ENCODE measurements at regions not wholly inside any gene's neighbourhood (a gene's known extent, or its start where the extent isn't known, plus 50 kb on each side); places are given as distances from the start of the nearest gene placed in this dataset.

DNA sequence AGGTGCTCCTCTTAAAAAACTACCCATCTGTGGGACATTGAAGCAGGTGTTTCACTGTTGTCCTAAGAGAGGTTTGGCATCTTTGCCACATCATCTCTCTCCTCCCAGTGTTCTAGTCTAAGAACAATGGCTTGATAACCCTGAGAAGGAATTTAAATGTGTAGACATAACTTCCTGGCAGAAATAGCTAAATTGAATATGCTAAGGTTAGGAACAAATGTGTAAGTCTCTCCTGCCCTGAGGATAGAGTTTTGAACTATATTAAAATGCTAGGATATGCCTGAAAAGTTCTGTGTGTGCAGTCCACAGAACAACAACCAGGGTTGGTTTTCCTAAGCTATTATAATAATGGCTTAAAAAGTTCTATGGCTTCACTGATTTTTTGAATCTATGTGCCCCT, 106.6 kb downstream of the LRRC70 start:
- ATAC-seq (ENCODE audit: low FRiP score) (no peak), DNase-seq (no peak)
- intact Hi-C loops (cut with DNase I), result no loop called here
- Histone ChIP-seq H3K4me3 (ENCODE audit: low read length in 2 of 2) (no peak overlapping the region), H3K9me3 (ENCODE audit: control insufficient read depth, low read length) (no peaks in the 10 kb centered on the region), H3K27ac (ENCODE audit: low read depth in 1 of 2, low read length in 2 of 2) (no peak overlapping the region), H3K27me3 (ENCODE audit: control insufficient read depth in 1 of 2, insufficient read depth in 2 of 2, low read length in 1 of 2) (no peaks in the 10 kb centered on the region), H3K4me1 (ENCODE audit: control insufficient read depth in 1 of 2, insufficient read depth in 2 of 2, low read length in 2 of 2) (no peaks in the 10 kb centered on the region), H3K36me3 (ENCODE audit: control insufficient read depth in 1 of 2, insufficient read depth in 2 of 2, low read length in 1 of 2) (no peaks in the 10 kb centered on the region)

DNA sequence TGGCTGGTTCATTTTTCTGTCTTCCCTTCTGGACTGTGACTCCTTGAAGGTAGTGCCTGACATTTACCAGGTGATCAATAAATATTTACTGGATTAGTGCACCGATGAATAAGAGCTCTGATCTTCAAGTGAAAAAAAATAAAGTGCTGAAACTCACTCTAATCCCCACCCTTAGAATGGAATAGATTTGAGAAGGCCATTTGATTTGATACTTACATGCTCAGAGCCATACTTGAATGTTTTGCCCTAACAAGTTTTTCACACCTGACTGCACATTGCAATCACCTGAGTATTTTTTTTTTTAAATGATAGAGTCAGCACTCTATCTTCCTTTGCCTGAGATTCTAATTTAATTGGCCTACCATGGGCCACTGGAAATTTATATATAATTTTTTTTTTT, 105.7 kb downstream of the LRRC70 start:
- whole genome bisulfite sequencing, 2 donors, result 91 to 95% methylated on average over 1 of the region's 1 CpG
- DNase-seq (no peak), ATAC-seq (ENCODE audit: low FRiP score) (no peak)
- Histone ChIP-seq H3K4me3 (ENCODE audit: low read length in 2 of 2) (no peak overlapping the region), H3K9me3 (ENCODE audit: control insufficient read depth, low read length) (no peaks in the 10 kb centered on the region), H3K27ac (ENCODE audit: low read depth in 1 of 2, low read length in 2 of 2) (no peak overlapping the region), H3K4me1 (ENCODE audit: control insufficient read depth in 1 of 2, insufficient read depth in 2 of 2, low read length in 2 of 2) (no peaks in the 10 kb centered on the region), H3K27me3 (ENCODE audit: control insufficient read depth in 1 of 2, insufficient read depth in 2 of 2, low read length in 1 of 2) (no peaks in the 10 kb centered on the region), H3K36me3 (ENCODE audit: control insufficient read depth in 1 of 2, insufficient read depth in 2 of 2, low read length in 1 of 2) (no peaks in the 10 kb centered on the region)
- intact Hi-C loops (cut with DNase I), result no loop called here

DNA sequence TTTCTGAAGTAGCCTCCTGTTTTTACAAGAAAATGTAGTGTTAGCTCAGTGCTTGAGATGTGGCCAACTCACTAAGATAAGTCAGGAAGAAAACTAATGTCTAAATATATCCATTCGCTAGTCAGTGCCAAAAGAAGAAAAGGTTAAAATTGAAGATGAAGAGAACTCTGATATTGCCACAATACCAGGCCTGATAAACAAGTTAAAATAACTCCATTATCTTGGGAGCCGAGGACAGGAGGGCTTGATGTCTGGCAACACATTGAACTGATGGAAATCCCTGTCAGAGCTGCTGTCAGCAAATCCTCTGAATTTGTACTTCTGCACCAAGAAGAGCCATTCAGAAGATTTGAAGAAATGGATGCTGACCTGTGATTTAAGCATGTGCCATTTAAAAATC, 103.4 kb downstream of the LRRC70 start:
- Histone ChIP-seq H3K36me3 (ENCODE audit: control insufficient read depth in 1 of 2, insufficient read depth in 2 of 2, low read length in 1 of 2) (no peaks in the 10 kb centered on the region), H3K27ac (ENCODE audit: low read depth in 1 of 2, low read length in 2 of 2) (no peak overlapping the region), H3K4me3 (ENCODE audit: low read length in 2 of 2) (no peak overlapping the region), H3K4me1 (ENCODE audit: control insufficient read depth in 1 of 2, insufficient read depth in 2 of 2, low read length in 2 of 2) (no peaks in the 10 kb centered on the region), H3K27me3 (ENCODE audit: control insufficient read depth in 1 of 2, insufficient read depth in 2 of 2, low read length in 1 of 2) (no peaks in the 10 kb centered on the region), H3K9me3 (ENCODE audit: control insufficient read depth, low read length) (peaks cover 2% of the 10 kb centered on the region)
- intact Hi-C loops (cut with DNase I), result no loop called here
- DNase-seq (no peak), ATAC-seq (ENCODE audit: low FRiP score) (no peak)
- WGBS, 2 donors, result 28% methylated on average over 2 of the region's 2 CpGs

DNA sequence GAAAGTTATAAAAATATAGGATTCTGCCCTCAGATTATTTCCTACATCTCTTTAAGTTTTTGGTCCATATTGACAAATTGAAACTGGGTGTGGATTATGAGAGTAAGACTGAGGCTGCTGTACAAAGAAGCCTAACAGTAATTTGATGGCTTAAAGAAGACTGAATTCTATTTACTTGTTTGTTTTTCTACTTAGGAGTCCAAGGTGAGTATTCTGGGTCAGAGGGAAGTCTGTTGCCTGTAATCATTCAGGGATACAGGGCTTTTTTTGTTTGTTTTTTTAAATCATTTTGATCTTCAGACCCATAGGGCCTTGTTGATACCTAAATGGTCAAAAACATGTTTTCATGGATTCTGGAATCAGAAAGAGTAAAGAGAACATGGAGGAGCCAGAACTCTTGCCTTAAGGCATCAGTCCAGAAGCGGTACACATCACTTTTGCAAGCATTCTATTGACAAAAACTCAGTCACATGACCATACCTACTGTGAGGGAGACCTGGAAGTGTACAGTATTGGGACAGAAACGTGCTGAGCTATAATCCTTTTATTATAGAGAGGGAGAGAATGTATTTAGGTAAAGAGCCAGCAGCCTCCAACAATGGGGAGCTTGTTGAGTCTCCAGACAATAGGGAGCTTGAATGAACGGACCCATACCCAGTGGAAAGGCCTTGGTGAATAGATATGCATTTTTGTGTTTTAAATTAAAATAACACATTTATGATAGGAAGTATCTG, 102.7 kb downstream of the LRRC70 start:
- intact Hi-C loops (cut with DNase I), result no loop called here

DNA sequence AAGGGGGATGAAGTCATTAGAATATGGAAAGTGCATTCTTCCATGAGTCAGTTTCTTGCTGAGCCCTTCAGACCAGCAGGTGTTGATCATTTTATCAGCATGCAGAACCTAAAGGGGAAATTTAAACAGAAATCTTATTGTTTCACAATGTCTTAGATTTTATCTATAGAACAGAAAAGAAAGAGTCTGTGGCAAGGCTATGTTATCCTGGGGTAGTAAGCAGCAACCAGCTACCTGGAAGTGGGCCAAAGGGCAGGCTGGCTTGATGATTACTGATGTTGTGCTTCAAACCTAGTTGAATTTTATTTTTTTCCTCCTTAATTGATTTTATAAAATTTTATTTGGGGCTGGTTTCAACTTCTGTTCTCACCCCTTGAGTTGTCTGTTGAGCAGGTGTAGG, 101.5 kb downstream of the LRRC70 start:
- no peak overlapping the region for H3K27ac ChIP-seq (ENCODE audit: low read depth in 1 of 2, low read length in 2 of 2)
- peaks cover 2% of the 10 kb centered on the region for H3K9me3 ChIP-seq (ENCODE audit: control insufficient read depth, low read length)
- H3K4me1 ChIP-seq (ENCODE audit: control insufficient read depth in 1 of 2, insufficient read depth in 2 of 2, low read length in 2 of 2), result no peaks in the 10 kb centered on the region
- no peak for ATAC-seq (ENCODE audit: low FRiP score)
- H3K36me3 ChIP-seq (ENCODE audit: control insufficient read depth in 1 of 2, insufficient read depth in 2 of 2, low read length in 1 of 2), result no peaks in the 10 kb centered on the region
- no peaks in the 10 kb centered on the region for H3K27me3 ChIP-seq (ENCODE audit: control insufficient read depth in 1 of 2, insufficient read depth in 2 of 2, low read length in 1 of 2)
- DNase-seq, result no peak
- intact Hi-C loops (cut with DNase I), result no loop called here
- H3K4me3 ChIP-seq (ENCODE audit: low read length in 2 of 2), result no peak overlapping the region

More for the DNA sequence above, 102.7 kb downstream of the LRRC70 start:
- no peak for ATAC-seq (ENCODE audit: low FRiP score)
- Histone ChIP-seq H3K27me3 (ENCODE audit: control insufficient read depth in 1 of 2, insufficient read depth in 2 of 2, low read length in 1 of 2) (no peaks in the 10 kb centered on the region), H3K4me3 (ENCODE audit: low read length in 2 of 2) (no peak overlapping the region), H3K9me3 (ENCODE audit: control insufficient read depth, low read length) (peaks cover 2% of the 10 kb centered on the region), H3K27ac (ENCODE audit: low read depth in 1 of 2, low read length in 2 of 2) (no peak overlapping the region), H3K4me1 (ENCODE audit: control insufficient read depth in 1 of 2, insufficient read depth in 2 of 2, low read length in 2 of 2) (no peaks in the 10 kb centered on the region), H3K36me3 (ENCODE audit: control insufficient read depth in 1 of 2, insufficient read depth in 2 of 2, low read length in 1 of 2) (no peaks in the 10 kb centered on the region)
- no peak for DNase-seq
- 70 to 80% methylated on average over 3 of the region's 3 CpGs for WGBS, 2 donors

Data from aorta (tissue), 5 donors.